Duodenal mucosa (tissue), 2 donors: ENCODE measurements at regions not wholly inside any gene's neighbourhood (a gene's known extent, or its start where the extent isn't known, plus 50 kb on each side); places are given as distances from the start of the nearest gene placed in this dataset.
A peak's percentile ranks its signal among the peaks of the same experiment; 100 is the strongest.

Experiments
- H3K27ac ChIP-seq: one replicate; pipeline ENCODE4 v1.7.0; 2013; ENCODE audit warnings: low read depth, low read length
- H3K27me3 ChIP-seq, 2 donors: one replicate each; pipeline ENCODE4 v1.7.0; 2013; ENCODE audit warnings: low read length in 2 of 2, control low read depth in 1 of 2; ENCODE audit not compliant: insufficient read depth in 2 of 2, control insufficient read depth in 1 of 2
- H3K36me3 ChIP-seq, 2 donors: one replicate each; pipeline ENCODE4 v1.7.0; 2013; ENCODE audit warnings: low read length in 2 of 2, control low read depth in 1 of 2; ENCODE audit not compliant: insufficient read depth in 2 of 2, control insufficient read depth in 1 of 2
- H3K4me1 ChIP-seq, 2 donors: one replicate each; pipeline ENCODE4 v1.7.0; 2013; ENCODE audit warnings: low read length in 2 of 2, control low read depth in 1 of 2; ENCODE audit not compliant: insufficient read depth in 2 of 2, control insufficient read depth in 1 of 2
- H3K4me3 ChIP-seq, 2 donors: one replicate each; pipeline ENCODE4 v1.7.0; 2013; ENCODE audit warnings: low read length in 2 of 2, low read depth in 1 of 2
- H3K9ac ChIP-seq, 2 donors: one replicate each; pipeline ENCODE4 v1.7.0; 2013; ENCODE audit warnings: low read length in 2 of 2, low read depth in 1 of 2
- H3K9me3 ChIP-seq, 2 donors: one replicate each; pipeline ENCODE4 v1.7.0; 2013; ENCODE audit warnings: low read length in 2 of 2, control low read depth in 1 of 2; ENCODE audit not compliant: control insufficient read depth in 1 of 2

DNA sequence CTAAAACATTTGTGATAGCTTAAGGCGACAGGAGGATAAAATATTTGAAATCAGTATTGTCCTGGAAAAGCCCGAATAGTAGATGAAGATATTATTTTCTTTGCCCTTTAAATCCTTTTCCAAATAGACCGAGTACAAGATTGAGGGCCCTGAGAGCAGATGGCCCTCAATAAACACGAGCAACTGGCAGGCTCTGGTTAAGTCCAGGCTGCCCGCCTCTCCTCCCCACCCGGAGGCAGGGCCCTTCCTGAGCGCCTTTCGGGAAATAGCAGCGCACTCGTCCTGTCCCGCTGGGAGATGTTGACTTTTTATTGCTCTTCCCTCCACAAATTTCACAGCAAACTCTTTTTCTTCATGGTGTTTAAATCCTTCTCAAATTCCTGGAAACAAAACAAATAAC lies 50.8 kb upstream of the MAX start:
- Histone ChIP-seq H3K27me3 (no peaks in the 10 kb centered on the region), H3K4me1 (peaks cover 3 to 8% of the 10 kb centered on the region in 2 donors), H3K36me3 (no peaks in the 10 kb centered on the region), H3K4me3 (no peak overlapping the region), H3K9me3 (no peaks in the 10 kb centered on the region), H3K27ac (no peak overlapping the region), H3K9ac (no peak overlapping the region)

DNA sequence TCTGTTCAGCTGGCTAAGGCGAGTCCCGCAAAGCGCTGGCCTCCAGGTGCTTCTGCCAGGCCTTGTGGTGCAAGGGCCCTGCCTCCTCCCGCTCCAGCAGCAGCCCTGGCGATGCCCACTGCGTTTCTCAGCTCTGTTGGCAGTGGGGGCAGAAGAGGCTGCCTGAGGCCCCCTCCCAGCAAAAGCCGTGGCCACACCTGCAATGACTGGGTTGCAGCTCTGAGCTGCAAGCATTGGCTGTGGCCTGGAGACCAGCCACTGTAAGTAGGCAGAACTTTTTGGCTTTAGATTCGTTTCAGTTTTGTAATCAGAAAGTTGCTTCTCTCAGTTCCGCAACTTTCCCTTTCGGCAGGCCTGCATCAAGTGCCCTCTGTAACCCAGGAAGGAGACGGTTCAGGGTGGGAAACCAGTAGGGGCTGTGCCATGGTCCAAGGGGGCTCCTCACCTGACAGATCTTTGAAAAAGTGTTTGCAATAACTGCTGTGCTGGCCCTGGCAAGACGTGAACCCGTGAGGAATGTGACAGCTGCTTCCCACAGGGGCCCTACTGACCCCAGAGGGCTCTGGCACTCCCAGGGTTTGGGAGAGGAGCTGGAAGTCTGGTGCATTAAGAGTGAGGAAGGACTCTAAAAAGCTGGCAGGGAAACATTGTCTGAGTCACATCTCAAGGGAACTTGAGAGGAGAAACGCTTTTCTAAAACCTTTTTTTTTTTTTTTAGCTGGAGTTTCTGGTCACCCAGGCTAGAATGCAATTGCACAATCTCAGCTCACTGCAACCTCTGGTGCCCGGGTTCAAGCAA lies 54.5 kb upstream of the MAX start:
- H3K4me1 ChIP-seq, result peaks cover 3 to 8% of the 10 kb centered on the region in 2 donors
- peak overlapping the region; percentile 30 to 43 for H3K4me3 ChIP-seq
- no peaks in the 10 kb centered on the region for H3K9me3 ChIP-seq
- H3K9ac ChIP-seq, result peak overlapping the region in 1 of 2 donors; percentile 43
- H3K27ac ChIP-seq, result no peak overlapping the region
- H3K36me3 ChIP-seq, result no peaks in the 10 kb centered on the region
- no peaks in the 10 kb centered on the region for H3K27me3 ChIP-seq

DNA sequence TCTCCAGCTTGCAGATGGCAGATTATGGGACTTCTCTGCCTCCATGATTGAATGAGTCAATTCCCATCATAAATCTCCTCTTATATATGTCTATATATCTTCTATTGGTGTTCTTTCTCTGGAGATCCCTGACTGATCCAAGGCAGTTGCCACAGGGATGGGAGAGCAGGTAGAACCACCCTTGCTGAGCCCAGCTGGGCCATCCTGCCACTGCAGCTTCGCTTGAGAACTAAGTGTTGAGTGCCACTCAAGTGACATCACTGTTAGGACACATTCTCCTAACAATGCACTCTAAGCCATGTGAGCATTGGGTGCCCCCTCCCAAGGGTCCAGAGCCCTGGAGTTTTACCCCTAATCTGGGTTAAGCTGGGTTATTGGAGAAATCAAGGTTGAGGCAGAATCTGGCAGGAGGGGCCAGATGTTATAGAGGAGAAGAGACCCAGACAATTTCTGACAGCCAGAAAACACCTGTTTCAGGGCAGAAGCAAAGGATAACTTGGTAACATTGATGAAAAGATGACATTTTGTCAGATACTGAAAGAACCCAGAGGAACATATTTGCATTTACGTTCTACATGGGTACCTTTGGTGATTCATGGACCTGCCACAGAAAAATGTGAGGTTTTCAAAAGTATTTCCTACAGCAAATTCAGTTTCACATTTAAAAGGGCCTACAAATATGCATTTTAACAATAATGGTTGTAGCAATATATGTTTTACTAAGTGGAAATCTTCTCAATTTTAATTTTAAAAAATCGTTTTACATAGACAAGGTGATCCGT lies 57.2 kb upstream of the MAX start:
- H3K36me3 ChIP-seq, result no peaks in the 10 kb centered on the region
- H3K27ac ChIP-seq, result no peak overlapping the region
- H3K9me3 ChIP-seq, result no peaks in the 10 kb centered on the region
- H3K4me1 ChIP-seq, result peaks cover 3 to 8% of the 10 kb centered on the region in 2 donors
- H3K4me3 ChIP-seq, result no peak overlapping the region
- H3K9ac ChIP-seq, result no peak overlapping the region
- no peaks in the 10 kb centered on the region for H3K27me3 ChIP-seq

DNA sequence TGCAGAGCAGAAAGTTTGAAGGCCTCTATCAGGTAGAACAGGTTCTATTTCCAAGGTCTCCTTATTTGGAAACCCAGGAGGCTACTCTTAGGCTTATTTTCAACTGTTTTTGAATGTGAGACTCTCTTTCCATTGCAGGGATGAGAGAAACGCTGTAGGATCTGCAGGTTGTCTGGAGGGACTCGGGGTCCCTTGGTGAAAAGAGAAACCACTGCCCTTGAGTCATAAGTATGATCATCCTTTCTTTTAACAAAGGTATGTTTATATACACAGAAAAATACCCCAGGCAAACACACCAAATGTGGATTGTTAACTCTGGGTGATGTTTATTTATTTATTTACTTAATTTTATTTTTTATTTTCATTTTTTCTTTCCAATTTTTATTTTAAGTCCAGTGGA lies 57.8 kb upstream of the MAX start:
- H3K36me3 ChIP-seq, result no peaks in the 10 kb centered on the region
- peaks cover 3 to 8% of the 10 kb centered on the region in 2 donors for H3K4me1 ChIP-seq
- no peak overlapping the region for H3K27ac ChIP-seq
- no peak overlapping the region for H3K9ac ChIP-seq
- no peaks in the 10 kb centered on the region for H3K9me3 ChIP-seq
- H3K27me3 ChIP-seq, result no peaks in the 10 kb centered on the region
- H3K4me3 ChIP-seq, result no peak overlapping the region

DNA sequence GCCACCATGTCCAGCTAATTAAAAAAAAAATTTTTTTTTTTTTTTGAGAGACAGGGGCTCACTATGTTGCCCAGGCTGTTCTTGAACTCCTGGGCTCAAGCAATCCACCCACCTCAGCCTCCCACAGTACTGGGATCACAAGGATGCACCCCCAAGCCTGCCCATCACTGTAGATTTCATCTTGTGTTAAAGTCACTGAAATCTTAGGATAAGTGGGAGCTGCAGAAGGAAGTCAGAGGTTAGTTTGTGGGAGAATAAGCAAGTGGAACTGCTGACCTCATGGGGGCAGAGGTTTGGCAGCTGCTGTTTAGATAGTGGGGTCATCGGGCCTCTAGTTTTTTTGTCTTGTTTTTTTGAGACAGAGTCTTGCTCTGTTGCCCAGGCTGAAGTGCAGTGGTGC lies 59.7 kb upstream of the MAX start:
- H3K4me3 ChIP-seq, result no peak overlapping the region
- no peak overlapping the region for H3K27ac ChIP-seq
- H3K27me3 ChIP-seq, result no peaks in the 10 kb centered on the region
- peaks cover 0 to 1% of the 10 kb centered on the region in 2 donors for H3K9me3 ChIP-seq
- no peaks in the 10 kb centered on the region for H3K36me3 ChIP-seq
- H3K4me1 ChIP-seq, result peaks cover 0 to under 1% of the 10 kb centered on the region in 2 donors
- no peak overlapping the region for H3K9ac ChIP-seq

DNA sequence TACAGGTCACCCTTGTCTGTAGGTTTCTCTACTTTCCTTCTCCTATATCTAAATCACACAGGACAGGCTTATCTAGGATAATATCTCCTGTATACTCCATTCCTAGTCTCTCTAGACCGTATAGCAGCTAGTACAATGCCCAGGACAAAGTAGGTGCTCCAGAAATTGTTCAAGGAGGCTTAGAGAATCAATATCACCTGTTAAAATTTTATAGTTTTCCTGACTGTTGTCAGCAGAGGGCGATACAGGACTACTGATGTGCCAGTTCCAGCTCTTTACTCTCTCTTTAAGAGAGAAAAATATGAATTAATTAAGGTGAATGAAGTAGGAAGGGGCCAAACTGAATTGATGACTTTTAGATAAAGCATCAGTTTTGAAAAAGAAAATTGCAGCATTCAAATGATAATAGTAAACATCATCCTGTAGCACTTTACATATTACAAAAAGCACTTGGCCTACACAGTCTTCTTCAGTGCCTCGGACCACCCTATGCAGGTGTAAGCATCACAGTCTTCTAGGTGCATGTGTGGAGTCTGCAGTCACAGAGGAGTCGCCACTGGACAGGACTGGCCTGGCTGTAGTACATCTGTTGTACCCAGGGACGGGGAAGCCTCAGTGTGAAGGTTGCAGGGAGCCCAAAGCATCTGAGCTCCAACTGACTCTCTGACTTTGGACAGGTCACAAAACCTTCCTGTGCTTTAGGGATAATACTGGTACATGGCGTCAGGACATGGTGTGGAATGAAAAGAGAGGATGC lies 61.9 kb upstream of the MAX start:
- Histone ChIP-seq H3K4me3 (no peak overlapping the region), H3K9me3 (peaks cover 0 to 1% of the 10 kb centered on the region in 2 donors), H3K36me3 (no peaks in the 10 kb centered on the region), H3K27ac (no peak overlapping the region), H3K27me3 (no peaks in the 10 kb centered on the region), H3K4me1 (no peaks in the 10 kb centered on the region), H3K9ac (no peak overlapping the region)

DNA sequence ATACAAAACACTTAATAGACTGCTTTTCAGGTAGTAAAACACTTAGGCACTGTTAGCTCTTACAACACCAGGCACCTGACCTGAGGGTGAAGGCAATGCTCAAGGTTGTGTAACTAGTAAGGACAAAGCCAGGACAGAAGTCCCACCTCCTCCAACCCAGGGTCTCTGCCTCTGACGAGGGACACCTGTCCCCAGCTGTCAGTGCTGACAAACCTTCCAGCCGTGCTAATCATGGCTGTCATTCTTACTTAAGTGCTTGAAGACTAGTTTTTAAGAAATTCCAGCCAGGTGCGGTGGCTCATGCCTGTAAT lies 62.5 kb upstream of the MAX start:
- no peak overlapping the region for H3K4me3 ChIP-seq
- peaks cover 0 to 1% of the 10 kb centered on the region in 2 donors for H3K9me3 ChIP-seq
- no peaks in the 10 kb centered on the region for H3K36me3 ChIP-seq
- no peaks in the 10 kb centered on the region for H3K27me3 ChIP-seq
- no peak overlapping the region for H3K9ac ChIP-seq
- H3K4me1 ChIP-seq, result no peaks in the 10 kb centered on the region
- no peak overlapping the region for H3K27ac ChIP-seq

DNA sequence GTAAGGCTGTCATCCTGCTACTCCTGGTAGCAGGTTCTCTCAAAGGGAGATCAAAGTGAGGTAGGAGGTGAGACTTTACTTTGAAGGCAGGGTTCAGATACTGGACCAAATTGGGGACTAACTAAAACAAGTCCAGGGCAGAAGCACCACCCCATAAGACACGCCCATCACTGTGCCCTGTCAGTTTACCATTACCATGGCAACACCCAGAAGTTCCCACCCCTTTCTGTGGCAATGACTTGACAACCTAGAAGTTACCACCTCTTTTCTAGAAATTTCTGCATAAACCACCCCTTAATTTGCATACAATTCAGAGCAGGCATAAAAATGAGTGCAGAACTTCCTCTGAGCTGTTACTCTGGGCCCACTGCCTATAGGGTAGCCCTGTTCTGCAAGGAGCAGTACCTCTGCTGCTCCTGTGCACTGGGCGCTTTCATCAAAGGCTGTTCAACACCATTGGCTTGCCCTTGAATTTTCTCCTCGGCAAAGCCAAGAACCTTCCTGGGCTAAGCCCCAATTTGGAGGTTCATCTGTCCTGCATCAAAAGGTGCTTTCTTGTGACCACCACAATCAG lies 64.8 kb upstream of the MAX start:
- peaks cover 0 to 11% of the 10 kb centered on the region in 2 donors for H3K27me3 ChIP-seq
- peaks cover 0 to 7% of the 10 kb centered on the region in 2 donors for H3K4me1 ChIP-seq
- no peak overlapping the region for H3K4me3 ChIP-seq
- no peak overlapping the region for H3K9ac ChIP-seq
- no peak overlapping the region for H3K27ac ChIP-seq
- H3K36me3 ChIP-seq, result no peaks in the 10 kb centered on the region
- peaks cover 0 to 1% of the 10 kb centered on the region in 2 donors for H3K9me3 ChIP-seq

DNA sequence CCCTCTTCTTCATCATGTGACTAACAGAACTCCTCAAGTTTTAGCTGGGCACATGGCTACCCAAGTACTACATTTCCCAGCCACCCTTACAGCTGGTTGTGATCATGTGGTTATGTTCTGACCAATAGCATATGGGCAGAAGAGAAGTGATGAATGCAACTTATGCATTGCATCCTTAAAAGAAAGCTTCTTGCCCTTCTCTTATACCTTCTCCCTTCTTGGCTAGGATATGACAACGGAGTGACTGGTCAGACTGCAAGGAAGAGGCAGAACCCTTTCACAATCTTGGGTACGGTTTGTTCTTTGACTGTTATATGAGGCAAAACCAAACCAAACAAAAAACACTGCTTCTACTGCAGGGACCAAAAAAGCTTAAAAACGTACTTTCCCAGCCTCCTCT lies 66.5 kb upstream of the MAX start:
- H3K27ac ChIP-seq, result no peak overlapping the region
- H3K9me3 ChIP-seq, result peaks cover 0 to 1% of the 10 kb centered on the region in 2 donors
- H3K9ac ChIP-seq, result no peak overlapping the region
- H3K4me3 ChIP-seq, result no peak overlapping the region
- H3K36me3 ChIP-seq, result no peaks in the 10 kb centered on the region
- H3K27me3 ChIP-seq, result peaks cover 0 to 11% of the 10 kb centered on the region in 2 donors
- peaks cover 0 to 7% of the 10 kb centered on the region in 2 donors for H3K4me1 ChIP-seq
